IMR-90 (cell line): ENCODE measurements at regions not wholly inside any gene's neighbourhood (a gene's known extent, or its start where the extent isn't known, plus 50 kb on each side); places are given as distances from the start of the nearest gene placed in this dataset.

Experiments used
- BHLHE40 ChIP-seq: fragments of 150-350 bp; IDR thresholded peaks from 2 replicates; pipeline ENCODE4 v1.6.1; 2016; ENCODE audit warnings: mild to moderate bottlenecking, low read depth, low read length
- CTCF ChIP-seq: conservative IDR thresholded peaks from 2 replicates; pipeline ENCODE4 v1.5.1; 2012; ENCODE audit warnings: mild to moderate bottlenecking, low read depth, low read length, improper control_type of control experiment
- FOS ChIP-seq: fragments of 150-350 bp; IDR thresholded peaks from 2 replicates; pipeline ENCODE4 v1.6.1; 2016; ENCODE audit warnings: low read depth, low read length
- MAFK ChIP-seq: IDR thresholded peaks from 2 replicates; pipeline ENCODE4 v1.6.1; 2012; ENCODE audit warnings: low read depth, low read length, improper control_type of control experiment
- MAZ ChIP-seq: IDR thresholded peaks from 2 replicates; pipeline ENCODE4 v1.6.1; 2012; ENCODE audit warnings: low read depth, mild to moderate bottlenecking, low read length, improper control_type of control experiment, moderate library complexity, borderline replicate concordance
- MXI1 ChIP-seq: IDR thresholded peaks from 2 replicates; pipeline ENCODE4 v1.6.1; 2012; ENCODE audit warnings: low read depth, mild to moderate bottlenecking, low read length, moderate library complexity, borderline replicate concordance
- POLR2A ChIP-seq: IDR thresholded peaks from 2 replicates; pipeline ENCODE4 v1.6.1; 2012; ENCODE audit warnings: mild to moderate bottlenecking, low read depth, low read length
- RAD21 ChIP-seq: IDR thresholded peaks from 2 replicates; pipeline ENCODE4 v1.6.1; 2012; ENCODE audit warnings: low read length, improper control_type of control experiment
- RCOR1 ChIP-seq: IDR thresholded peaks from 2 replicates; pipeline ENCODE4 v1.6.1; 2012; ENCODE audit warnings: mild to moderate bottlenecking, low read length, improper control_type of control experiment; ENCODE audit not compliant: insufficient replicate concordance
- SMC3 ChIP-seq: fragments of 150-350 bp; IDR thresholded peaks from 2 replicates; pipeline ENCODE4 v1.6.1; 2016; ENCODE audit warnings: low read depth, mild to moderate bottlenecking, antibody characterized with exemption, low read length, moderate library complexity
- TF ChIP-seq, protein P1 (sequence below): fragments of 150-350 bp; IDR thresholded peaks from 2 replicates; pipeline ENCODE4 v1.6.1; 2016; ENCODE audit warnings: low read depth, mild to moderate bottlenecking, low read length, moderate library complexity, borderline replicate concordance

DNA sequence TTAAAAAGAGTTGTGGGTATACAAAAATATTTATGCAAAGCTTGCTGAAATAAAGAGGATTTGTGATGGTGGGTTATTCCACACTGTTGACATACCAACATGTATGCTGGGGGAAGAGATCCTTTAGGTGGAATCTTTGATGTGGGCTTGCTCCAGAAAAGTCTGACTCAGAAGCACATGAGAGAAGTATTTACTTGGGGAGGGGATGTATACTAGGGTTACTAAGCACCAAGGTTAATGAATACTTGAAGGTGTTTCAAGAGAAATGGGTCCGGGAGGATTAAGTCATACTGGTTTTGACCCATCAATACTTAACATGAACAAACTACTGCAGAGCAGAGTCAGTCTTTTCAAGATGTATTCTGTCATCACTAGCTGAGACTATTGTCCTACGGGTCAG lies 316.4 kb upstream of the GRIN3A start:
- TF ChIP-seq CTCF (no peak), POLR2A (no peak), MAZ (no peak), RAD21 (no peak), MAFK (no peak), RCOR1 (no peak), BHLHE40 (no peak), FOS (no peak), SMC3 (no peak), MXI1 (no peak)
- TF ChIP-seq, protein P1, sequence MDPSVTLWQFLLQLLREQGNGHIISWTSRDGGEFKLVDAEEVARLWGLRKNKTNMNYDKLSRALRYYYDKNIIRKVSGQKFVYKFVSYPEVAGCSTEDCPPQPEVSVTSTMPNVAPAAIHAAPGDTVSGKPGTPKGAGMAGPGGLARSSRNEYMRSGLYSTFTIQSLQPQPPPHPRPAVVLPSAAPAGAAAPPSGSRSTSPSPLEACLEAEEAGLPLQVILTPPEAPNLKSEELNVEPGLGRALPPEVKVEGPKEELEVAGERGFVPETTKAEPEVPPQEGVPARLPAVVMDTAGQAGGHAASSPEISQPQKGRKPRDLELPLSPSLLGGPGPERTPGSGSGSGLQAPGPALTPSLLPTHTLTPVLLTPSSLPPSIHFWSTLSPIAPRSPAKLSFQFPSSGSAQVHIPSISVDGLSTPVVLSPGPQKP = no peak
